Activated T-helper 2 cell treated with anti-CD3 and anti-CD28 coated beads, Interferon-gamma antibody, Interleukin-2, Interleukin-4, amounts not matched to agents 10 μg/mL and 5 μg/mL and 100 μg/mL, durations not matched to agents 14 hours and 24 hours and 36 hours (primary cell): ENCODE measurements at regions not wholly inside any gene's neighbourhood (a gene's known extent, or its start where the extent isn't known, plus 50 kb on each side); places are given as distances from the start of the nearest gene placed in this dataset.

Experiments used
- DNase-seq: peaks from one replicate; pipeline ENCODE4 v3.0.0; 2021; ENCODE audit warnings: low spot score
- H3K27ac Mint-ChIP-seq: one replicate; pipeline ENCODE4 v1.8.0; 2021; ENCODE audit warnings: mixed read lengths
- H3K27me3 Mint-ChIP-seq: one replicate; pipeline ENCODE4 v1.8.0; 2021; ENCODE audit warnings: low read depth, mixed read lengths
- H3K36me3 Mint-ChIP-seq: one replicate; pipeline ENCODE4 v1.8.0; 2021; ENCODE audit warnings: low read depth, mixed read lengths
- H3K4me1 Mint-ChIP-seq: one replicate; pipeline ENCODE4 v1.8.0; 2021; ENCODE audit warnings: low read depth, mixed read lengths
- H3K4me3 Mint-ChIP-seq: one replicate; pipeline ENCODE4 v1.8.0; 2021; ENCODE audit warnings: low read depth, mild to moderate bottlenecking, moderate library complexity, mixed read lengths
- H3K9me3 Mint-ChIP-seq: one replicate; pipeline ENCODE4 v1.8.0; 2021; ENCODE audit warnings: mixed read lengths
- intact Hi-C: fragments of 100-400 bp; cut with micrococcal nuclease; formaldehyde crosslinking; loops from one replicate; pipeline ENCODE4 v1.15.1; 2023

- Mint-ChIP-seq H3K4me3 (no peak overlapping the region), H3K4me1 (peaks cover 19% of the 10 kb centered on the region), H3K27me3 (peaks cover 4% of the 10 kb centered on the region), H3K36me3 (no peaks in the 10 kb centered on the region), H3K27ac (no peak overlapping the region), H3K9me3 (no peaks in the 10 kb centered on the region)
- intact Hi-C loops = no loop called here
- no peak for DNase-seq
Measured at GRCh38 chr3:106824856-106825255, 552.4 kb upstream of the CCDC54 start.

GRCh38 chr3:106825962-106826605 lies 551.2 kb upstream of the CCDC54 start:
- Mint-ChIP-seq H3K36me3 (no peaks in the 10 kb centered on the region), H3K27ac (no peak overlapping the region), H3K4me1 (peaks cover 19% of the 10 kb centered on the region), H3K27me3 (peaks cover 2% of the 10 kb centered on the region), H3K9me3 (peaks cover 3% of the 10 kb centered on the region), H3K4me3 (no peak overlapping the region)
- DNase-seq = no peak
- intact Hi-C loops = loop anchor here (2.0 kb wide), 1 partner anchor 239 kb away; no protein-coding TSS in a partner anchor

GRCh38 chr3:106826791-106827311 lies 550.4 kb upstream of the CCDC54 start:
- no peak for DNase-seq
- intact Hi-C loops = loop anchor here (2.0 kb wide), 1 partner anchor 238 kb away; no protein-coding TSS in a partner anchor
- H3K27me3 Mint-ChIP-seq = peaks cover 2% of the 10 kb centered on the region
- no peak overlapping the region for H3K4me3 Mint-ChIP-seq
- peaks cover 19% of the 10 kb centered on the region for H3K4me1 Mint-ChIP-seq
- H3K36me3 Mint-ChIP-seq = peaks cover under 1% of the 10 kb centered on the region
- no peak overlapping the region for H3K27ac Mint-ChIP-seq
- H3K9me3 Mint-ChIP-seq = peaks cover 7% of the 10 kb centered on the region

- Mint-ChIP-seq H3K9me3 (peaks cover 16% of the 10 kb centered on the region), H3K4me3 (no peak overlapping the region)
- intact Hi-C loops = loop anchor here (2.0 kb wide), 1 partner anchor 237 kb away; no protein-coding TSS in a partner anchor
Measured at GRCh38 chr3:106827515-106828213, 549.6 kb upstream of the CCDC54 start.

GRCh38 chr3:106829206-106829605 lies 548.0 kb upstream of the CCDC54 start:
- Mint-ChIP-seq H3K27ac (no peak overlapping the region), H3K9me3 (peaks cover 18% of the 10 kb centered on the region), H3K27me3 (peaks cover 2% of the 10 kb centered on the region), H3K4me1 (peaks cover 19% of the 10 kb centered on the region), H3K4me3 (no peak overlapping the region), H3K36me3 (peaks cover 4% of the 10 kb centered on the region)
- intact Hi-C loops = no loop called here
- no peak for DNase-seq

More at GRCh38 chr3:106827515-106828213, 549.6 kb upstream of the CCDC54 start:
- H3K27me3 Mint-ChIP-seq = peaks cover 2% of the 10 kb centered on the region
- peaks cover 19% of the 10 kb centered on the region for H3K4me1 Mint-ChIP-seq
- DNase-seq = no peak
- H3K27ac Mint-ChIP-seq = no peak overlapping the region
- H3K36me3 Mint-ChIP-seq = peaks cover 4% of the 10 kb centered on the region

- H3K27ac Mint-ChIP-seq = no peak overlapping the region
- intact Hi-C loops = no loop called here
Measured at GRCh38 chr3:106830334-106830733, 546.9 kb upstream of the CCDC54 start.

GRCh38 chr3:106836906-106837305 lies 540.3 kb upstream of the CCDC54 start:
- peaks cover 10% of the 10 kb centered on the region for H3K9me3 Mint-ChIP-seq
- no peaks in the 10 kb centered on the region for H3K27me3 Mint-ChIP-seq
- no peaks in the 10 kb centered on the region for H3K4me1 Mint-ChIP-seq
- intact Hi-C loops = no loop called here
- no peak overlapping the region for H3K4me3 Mint-ChIP-seq
- H3K36me3 Mint-ChIP-seq = peaks cover 2% of the 10 kb centered on the region
- no peak overlapping the region for H3K27ac Mint-ChIP-seq
- no peak for DNase-seq

More at GRCh38 chr3:106830334-106830733, 546.9 kb upstream of the CCDC54 start:
- Mint-ChIP-seq H3K36me3 (peaks cover 4% of the 10 kb centered on the region), H3K9me3 (peaks cover 18% of the 10 kb centered on the region), H3K27me3 (peaks cover 2% of the 10 kb centered on the region), H3K4me3 (no peak overlapping the region), H3K4me1 (peaks cover 12% of the 10 kb centered on the region)
- no peak for DNase-seq

- H3K27ac Mint-ChIP-seq = no peak overlapping the region
- intact Hi-C loops = no loop called here
Measured at GRCh38 chr3:106837616-106838015, 539.6 kb upstream of the CCDC54 start.

GRCh38 chr3:106839576-106840280 lies 537.5 kb upstream of the CCDC54 start:
- Mint-ChIP-seq H3K9me3 (no peaks in the 10 kb centered on the region), H3K27me3 (no peaks in the 10 kb centered on the region), H3K4me1 (no peaks in the 10 kb centered on the region), H3K36me3 (no peaks in the 10 kb centered on the region), H3K27ac (no peak overlapping the region), H3K4me3 (no peak overlapping the region)
- DNase-seq = no peak
- intact Hi-C loops = no loop called here

More at GRCh38 chr3:106837616-106838015, 539.6 kb upstream of the CCDC54 start:
- Mint-ChIP-seq H3K4me1 (no peaks in the 10 kb centered on the region), H3K36me3 (no peaks in the 10 kb centered on the region), H3K27me3 (no peaks in the 10 kb centered on the region), H3K9me3 (peaks cover 3% of the 10 kb centered on the region), H3K4me3 (no peak overlapping the region)
- DNase-seq = no peak

- Mint-ChIP-seq H3K36me3 (no peaks in the 10 kb centered on the region), H3K27me3 (no peaks in the 10 kb centered on the region), H3K4me1 (no peaks in the 10 kb centered on the region), H3K27ac (no peak overlapping the region), H3K9me3 (no peaks in the 10 kb centered on the region), H3K4me3 (no peak overlapping the region)
- DNase-seq = no peak
- intact Hi-C loops = no loop called here
Measured at GRCh38 chr3:106840319-106840718, 536.9 kb upstream of the CCDC54 start.

GRCh38 chr3:106842151-106842550 lies 535.1 kb upstream of the CCDC54 start:
- no peaks in the 10 kb centered on the region for H3K4me1 Mint-ChIP-seq
- no peaks in the 10 kb centered on the region for H3K9me3 Mint-ChIP-seq
- no peak overlapping the region for H3K27ac Mint-ChIP-seq
- no peak for DNase-seq
- no peaks in the 10 kb centered on the region for H3K27me3 Mint-ChIP-seq
- no peaks in the 10 kb centered on the region for H3K36me3 Mint-ChIP-seq
- no peak overlapping the region for H3K4me3 Mint-ChIP-seq
- intact Hi-C loops = no loop called here

GRCh38 chr3:106844638-106845037 lies 532.6 kb upstream of the CCDC54 start:
- Mint-ChIP-seq H3K4me3 (no peak overlapping the region), H3K27me3 (no peaks in the 10 kb centered on the region), H3K36me3 (no peaks in the 10 kb centered on the region), H3K9me3 (no peaks in the 10 kb centered on the region), H3K27ac (no peak overlapping the region), H3K4me1 (no peaks in the 10 kb centered on the region)
- intact Hi-C loops = no loop called here
- no peak for DNase-seq
